H9 (cell line): ENCODE measurements at regions not wholly inside any gene's neighbourhood (a gene's known extent, or its start where the extent isn't known, plus 50 kb on each side); places are given as distances from the start of the nearest gene placed in this dataset.
A peak's percentile ranks its signal among the peaks of the same experiment; 100 is the strongest.

Experiments used
- DNase-seq: peaks from one replicate; pipeline ENCODE4 v3.0.0-alpha.2; 2017
- H2AFZ ChIP-seq: one replicate; pipeline ENCODE4 v1.6.1; 2013; ENCODE audit warnings: mild to moderate bottlenecking, low read length, control low read depth, moderate library complexity
- H2AK5ac ChIP-seq: 2 replicates; pipeline ENCODE4 v1.6.1; 2013; ENCODE audit warnings: low read length, control low read depth, mixed read lengths; ENCODE audit not compliant: insufficient read length
- H2BK120ac ChIP-seq: one replicate; pipeline ENCODE4 v1.6.1; 2013; ENCODE audit warnings: low read depth, mild to moderate bottlenecking, low read length, control low read depth, inconsistent platforms; ENCODE audit not compliant: poor library complexity, severe bottlenecking
- H2BK12ac ChIP-seq: 2 replicates; pipeline ENCODE4 v1.6.1; 2013; ENCODE audit warnings: low read length, control low read depth, mixed read lengths, low read depth; ENCODE audit not compliant: insufficient read length
- H2BK15ac ChIP-seq: 2 replicates; pipeline ENCODE4 v1.6.1; 2013; ENCODE audit warnings: low read depth, low read length, control low read depth
- H2BK20ac ChIP-seq: one replicate; pipeline ENCODE4 v1.6.1; 2013; ENCODE audit warnings: low read depth, mild to moderate bottlenecking, low read length, control low read depth, inconsistent platforms; ENCODE audit not compliant: poor library complexity, severe bottlenecking
- H2BK5ac ChIP-seq: 2 replicates; pipeline ENCODE4 v1.6.1; 2013; ENCODE audit warnings: low read length, control low read depth, mixed read lengths; ENCODE audit not compliant: insufficient read length
- H3K14ac ChIP-seq: 2 replicates; pipeline ENCODE4 v1.6.1; 2013; ENCODE audit warnings: low read length, control low read depth; ENCODE audit not compliant: insufficient read depth
- H3K18ac ChIP-seq: 2 replicates; pipeline ENCODE4 v1.6.1; 2013; ENCODE audit warnings: low read depth, mild to moderate bottlenecking, mixed read lengths, low read length, control low read depth; ENCODE audit not compliant: insufficient read length
- H3K23ac ChIP-seq: 2 replicates; pipeline ENCODE4 v1.6.1; 2013; ENCODE audit warnings: low read length, control low read depth, mixed read lengths, low read depth; ENCODE audit not compliant: insufficient read length
- H3K23me2 ChIP-seq: 2 replicates; pipeline ENCODE4 v1.6.1; 2013; ENCODE audit warnings: low read depth, mild to moderate bottlenecking, mixed read lengths, low read length, control low read depth; ENCODE audit not compliant: insufficient read length, poor library complexity, severe bottlenecking
- H3K27ac ChIP-seq: 2 replicates; pipeline ENCODE4 v1.5.1; 2013; ENCODE audit warnings: low read length, control low read depth, mixed read lengths, low read depth; ENCODE audit not compliant: insufficient read length
- H3K27me3 ChIP-seq: 2 replicates; pipeline ENCODE4 v1.6.1; 2013; ENCODE audit warnings: low read length, control low read depth, inconsistent platforms; ENCODE audit not compliant: insufficient read depth
- H3K4ac ChIP-seq: 2 replicates; pipeline ENCODE4 v1.6.1; 2013; ENCODE audit warnings: low read depth, mild to moderate bottlenecking, control low read depth, inconsistent platforms, low read length, moderate library complexity
- H3K4me1 ChIP-seq: 2 replicates; pipeline ENCODE4 v1.6.1; 2013; ENCODE audit warnings: low read length, control low read depth, inconsistent platforms; ENCODE audit not compliant: insufficient read depth
- H3K4me2 ChIP-seq: 2 replicates; pipeline ENCODE4 v1.6.1; 2013; ENCODE audit warnings: low read length, control low read depth, mixed read lengths; ENCODE audit not compliant: insufficient read length, insufficient read depth
- H3K56ac ChIP-seq: 2 replicates; pipeline ENCODE4 v1.6.1; 2013; ENCODE audit warnings: low read depth, mild to moderate bottlenecking, mixed read lengths, low read length, control low read depth; ENCODE audit not compliant: insufficient read length
- H3K79me1 ChIP-seq: 2 replicates; pipeline ENCODE4 v1.6.1; 2013; ENCODE audit warnings: low read depth, mild to moderate bottlenecking, moderate library complexity, low read length, control low read depth, inconsistent platforms; ENCODE audit not compliant: insufficient read depth, poor library complexity, severe bottlenecking
- H3K79me2 ChIP-seq: 2 replicates; pipeline ENCODE4 v1.6.1; 2013; ENCODE audit warnings: low read length, control low read depth, inconsistent platforms; ENCODE audit not compliant: insufficient read depth
- H3K9ac ChIP-seq: 2 replicates; pipeline ENCODE4 v1.6.1; 2013; ENCODE audit warnings: low read length, control low read depth, mixed read lengths; ENCODE audit not compliant: insufficient read length; ENCODE audit errors: extremely low read depth
- H3K9me3 ChIP-seq: one replicate; pipeline ENCODE4 v1.6.1; 2013; ENCODE audit warnings: low read depth, low read length, inconsistent platforms; ENCODE audit not compliant: control insufficient read depth
- H3T11ph ChIP-seq: one replicate; pipeline ENCODE4 v1.6.1; 2013; ENCODE audit warnings: mild to moderate bottlenecking, low read length, control low read depth, inconsistent platforms
- H4K20me1 ChIP-seq: one replicate; pipeline ENCODE4 v1.6.1; 2013; ENCODE audit not compliant: control insufficient read depth, insufficient read length, insufficient read depth
- H4K5ac ChIP-seq: 2 replicates; pipeline ENCODE4 v1.6.1; 2013; ENCODE audit warnings: low read depth, mild to moderate bottlenecking, mixed read lengths, low read length, control low read depth; ENCODE audit not compliant: insufficient read length
- H4K8ac ChIP-seq: replicated peaks from 2 replicates; pipeline ENCODE4 v1.6.1; 2013; ENCODE audit warnings: low read length, control low read depth, mixed read lengths, low read depth; ENCODE audit not compliant: insufficient read length
- H4K91ac ChIP-seq: 2 replicates; pipeline ENCODE4 v1.6.1; 2013; ENCODE audit warnings: low read depth, mild to moderate bottlenecking, moderate library complexity, mixed read lengths, low read length, control low read depth; ENCODE audit not compliant: insufficient read length
- H3K27ac Mint-ChIP-seq, 3 experiments: 2 replicates in 2 of 3; 3 replicates in 1 of 3; pipeline ENCODE4 v1.8.0; 2020 to 2021; ENCODE audit warnings: mixed read lengths in 3 of 3, mild to moderate bottlenecking in 1 of 3, moderate library complexity in 1 of 3
- H3K27me3 Mint-ChIP-seq: 2 replicates; pipeline ENCODE4 v1.8.0; 2021; ENCODE audit warnings: low read depth, mild to moderate bottlenecking, moderate library complexity, mixed read lengths
- H3K36me3 Mint-ChIP-seq, 3 experiments: 2 replicates in 2 of 3; 3 replicates in 1 of 3; pipeline ENCODE4 v1.8.0; 2020 to 2021; ENCODE audit warnings: low read depth in 3 of 3, mixed read lengths in 3 of 3; ENCODE audit not compliant: insufficient read depth in 1 of 3
- H3K4me1 Mint-ChIP-seq, 2 experiments: 2 replicates each; pipeline ENCODE4 v1.8.0; 2020; ENCODE audit warnings: mixed read lengths in 2 of 2
- H3K4me3 Mint-ChIP-seq, 2 experiments: 2 replicates in 1 of 2; 3 replicates in 1 of 2; pipeline ENCODE4 v1.8.0; 2020 to 2021; ENCODE audit warnings: mild to moderate bottlenecking in 2 of 2, mixed read lengths in 2 of 2, moderate library complexity in 1 of 2
- H3K9me3 Mint-ChIP-seq, 2 experiments: 2 replicates in 1 of 2; 3 replicates in 1 of 2; pipeline ENCODE4 v1.8.0; 2020; ENCODE audit warnings: mild to moderate bottlenecking in 2 of 2, mixed read lengths in 2 of 2, moderate library complexity in 1 of 2
- WGBS: extraction: QIAGEN DNeasy Blood & Tissue Kit; methylation state at CpG from one replicate; pipeline ENCODE4 v1.1.7; 2013; ENCODE audit warnings: missing lambda C conversion rate, low lambda C conversion rate, mixed read lengths; ENCODE audit not compliant: insufficient read length; ENCODE audit errors: extremely low coverage; 5-methylcytosine and 5-hydroxymethylcytosine counted together
- TF ChIP-seq, protein P1 (sequence below): fragments of 200-600 bp; sonication (generic); conservative IDR thresholded peaks from 3 replicates; pipeline ENCODE4 v1.8.0; 2021; ENCODE audit warnings: antibody characterized with exemption, mild to moderate bottlenecking

DNA sequence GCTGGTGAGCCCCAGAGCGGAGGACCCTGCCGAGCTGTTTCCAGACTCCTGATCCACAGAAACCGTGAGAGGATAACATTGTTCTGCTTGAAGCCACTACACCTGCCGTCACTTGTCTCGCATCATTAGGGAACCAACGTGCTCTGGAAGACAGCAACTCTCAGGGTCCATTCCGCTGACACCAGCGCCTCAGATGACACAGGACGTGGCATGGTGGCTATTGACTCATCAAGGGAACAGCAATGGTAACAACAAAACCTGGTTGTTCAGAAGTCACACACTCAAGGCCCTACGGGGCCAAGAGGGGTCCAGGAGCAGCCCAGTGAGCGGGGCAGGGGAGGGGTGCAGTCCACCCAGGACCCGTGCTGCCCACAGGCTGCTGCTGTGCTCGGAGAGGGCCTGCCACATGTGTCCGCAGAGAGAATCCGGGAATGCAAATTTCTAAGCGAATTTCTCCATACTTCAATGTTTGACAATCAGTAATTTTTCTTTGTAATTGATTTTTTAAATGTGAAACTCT, 110.4 kb downstream of the TTLL2 start:
- WGBS, result no CpG with 5 or more reads among the region's 16 CpGs
- DNase-seq, result no peak
- H3K4me2 ChIP-seq, result no peak overlapping the region
- Mint-ChIP-seq H3K36me3 (peaks cover 13 to 42% (median 16%) of the 10 kb centered on the region in 3 experiments), H3K4me1 (peaks cover 10 to 18% of the 10 kb centered on the region in 2 experiments), H3K4me3 (no peak overlapping the region), H3K27ac (no peak overlapping the region), H3K27me3 (no peaks in the 10 kb centered on the region), H3K9me3 (peaks cover 4 to 20% of the 10 kb centered on the region in 2 experiments; a peak in 3 of 5 replicates)
- no peak overlapping the region for H3K56ac ChIP-seq
- no peak overlapping the region for H2BK120ac ChIP-seq
- no peak overlapping the region for H3K14ac ChIP-seq
- no peaks in the 10 kb centered on the region for H3K9me3 ChIP-seq
- peak overlapping the region; percentile 73 for H2BK12ac ChIP-seq
- H3K4me1 ChIP-seq, result no peaks in the 10 kb centered on the region
- no peak overlapping the region for H3T11ph ChIP-seq
- TF ChIP-seq, protein P1, sequence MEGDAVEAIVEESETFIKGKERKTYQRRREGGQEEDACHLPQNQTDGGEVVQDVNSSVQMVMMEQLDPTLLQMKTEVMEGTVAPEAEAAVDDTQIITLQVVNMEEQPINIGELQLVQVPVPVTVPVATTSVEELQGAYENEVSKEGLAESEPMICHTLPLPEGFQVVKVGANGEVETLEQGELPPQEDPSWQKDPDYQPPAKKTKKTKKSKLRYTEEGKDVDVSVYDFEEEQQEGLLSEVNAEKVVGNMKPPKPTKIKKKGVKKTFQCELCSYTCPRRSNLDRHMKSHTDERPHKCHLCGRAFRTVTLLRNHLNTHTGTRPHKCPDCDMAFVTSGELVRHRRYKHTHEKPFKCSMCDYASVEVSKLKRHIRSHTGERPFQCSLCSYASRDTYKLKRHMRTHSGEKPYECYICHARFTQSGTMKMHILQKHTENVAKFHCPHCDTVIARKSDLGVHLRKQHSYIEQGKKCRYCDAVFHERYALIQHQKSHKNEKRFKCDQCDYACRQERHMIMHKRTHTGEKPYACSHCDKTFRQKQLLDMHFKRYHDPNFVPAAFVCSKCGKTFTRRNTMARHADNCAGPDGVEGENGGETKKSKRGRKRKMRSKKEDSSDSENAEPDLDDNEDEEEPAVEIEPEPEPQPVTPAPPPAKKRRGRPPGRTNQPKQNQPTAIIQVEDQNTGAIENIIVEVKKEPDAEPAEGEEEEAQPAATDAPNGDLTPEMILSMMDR, result no peak
- no peak overlapping the region for H3K4ac ChIP-seq
- H2BK5ac ChIP-seq, result no peak overlapping the region
- no peak overlapping the region for H3K18ac ChIP-seq
- no peak overlapping the region for H2AK5ac ChIP-seq
- no peaks in the 10 kb centered on the region for H3K27me3 ChIP-seq
- no peak overlapping the region for H3K27ac ChIP-seq
- H2BK20ac ChIP-seq, result no peak overlapping the region
- 0 out of 2 replicates have a peak, but pooled peaks cover 2% of the 10 kb centered on the region for H3K79me2 ChIP-seq
- H3K23me2 ChIP-seq, result no peaks in the 10 kb centered on the region
- H3K23ac ChIP-seq, result no peak overlapping the region
- no peak overlapping the region for H4K5ac ChIP-seq
- no peak overlapping the region for H2BK15ac ChIP-seq
- no peaks in the 10 kb centered on the region for H3K79me1 ChIP-seq
- no peak overlapping the region for H4K8ac ChIP-seq
- no peaks in the 10 kb centered on the region for H4K20me1 ChIP-seq
- H3K9ac ChIP-seq, result no peak overlapping the region
- H2AFZ ChIP-seq, result no peak overlapping the region
- H4K91ac ChIP-seq, result no peak overlapping the region
